ENCODE measurements at regions not wholly inside any gene's neighbourhood (a gene's known extent, or its start where the extent isn't known, plus 50 kb on each side); places are given as distances from the start of the nearest gene placed in this dataset.

- Histone ChIP-seq H3K4me3 (ENCODE audit: control extremely low read depth in 1 of 5, extremely low read depth in 1 of 5, insufficient read depth in 1 of 5, low read depth in 2 of 5, low read length in 4 of 5) (no peak overlapping the region), H3K4me1 (ENCODE audit: control insufficient read depth in 2 of 2, insufficient read depth in 2 of 2, low read length in 2 of 2) (no peaks in the 10 kb centered on the region), H3K27ac (ENCODE audit: low read length in 2 of 2) (no peak overlapping the region), H3K9me3 (ENCODE audit: control extremely low read depth in 1 of 3, control insufficient read depth in 2 of 3, insufficient read depth in 1 of 3, low read length in 2 of 3) (no peaks in the 10 kb centered on the region), H3K27me3 (replicated peaks in 1 of 4; ENCODE audit: control extremely low read depth in 1 of 4, control insufficient read depth in 3 of 4, insufficient read depth in 4 of 4, low read length in 3 of 4) (peaks cover 0 to 29% (median 1%) of the 10 kb centered on the region in 4 experiments), H3K79me2 (ENCODE audit: control insufficient read depth, insufficient read depth, low read length) (no peaks in the 10 kb centered on the region), H3K36me3 (replicated peaks in 1 of 2; ENCODE audit: control extremely low read depth in 1 of 2, control insufficient read depth in 1 of 2, extremely low read depth in 1 of 2, insufficient read depth in 2 of 2, low read length in 1 of 2) (no peaks in the 10 kb centered on the region), H3K4me2 (replicated peaks; ENCODE audit: low read depth, low read length, poor library complexity, severe bottlenecking) (no peak overlapping the region), H2AFZ (ENCODE audit: insufficient read depth, low read depth, low read length, poor library complexity, severe bottlenecking) (no peak overlapping the region), H4K20me1 (ENCODE audit: control insufficient read depth, insufficient read depth, low read length, poor library complexity, severe bottlenecking) (no peaks in the 10 kb centered on the region), H3K9ac (ENCODE audit: low read length) (no peak overlapping the region)
- POLR2A ChIA-PET: no interaction called here
- peaks cover 61% of the 10 kb centered on the region for H3K27me3 Mint-ChIP-seq
- intact Hi-C loops (cut with micrococcal nuclease): no loop called here
- H3K4me1 Mint-ChIP-seq: no peaks in the 10 kb centered on the region
- WGBS (ENCODE audit: insufficient coverage): 0% methylated on average over 1 of the region's 7 CpGs
- no peaks in the 10 kb centered on the region for H3K9me3 Mint-ChIP-seq (ENCODE audit: insufficient read depth)
- no peak for TF ChIP-seq CTCF (IDR thresholded peaks at IDR 0.05)
- no peak overlapping the region for H3K4me3 Mint-ChIP-seq
- CTCF ChIA-PET: no interaction called here
- ATAC-seq (ENCODE audit: low read depth): no peak
- no peak for DNase-seq
- no peak overlapping the region for H3K27ac Mint-ChIP-seq
Measured at GRCh38 chrX:2552621-2553201, 51.9 kb upstream of the DHRSX start.

- Histone ChIP-seq H3K4me2 (replicated peaks; ENCODE audit: low read depth, low read length, poor library complexity, severe bottlenecking) (no peak overlapping the region), H3K27me3 (replicated peaks in 1 of 4; ENCODE audit: control extremely low read depth in 1 of 4, control insufficient read depth in 3 of 4, insufficient read depth in 4 of 4, low read length in 3 of 4) (peaks cover 0 to 17% (median 1%) of the 10 kb centered on the region in 4 experiments), H3K9ac (ENCODE audit: low read length) (no peak overlapping the region), H3K4me1 (ENCODE audit: control insufficient read depth in 2 of 2, insufficient read depth in 2 of 2, low read length in 2 of 2) (no peaks in the 10 kb centered on the region), H3K9me3 (ENCODE audit: control extremely low read depth in 1 of 3, control insufficient read depth in 2 of 3, insufficient read depth in 1 of 3, low read length in 2 of 3) (peaks cover 0 to 2% (median 0%) of the 10 kb centered on the region in 3 donors), H4K20me1 (ENCODE audit: control insufficient read depth, insufficient read depth, low read length, poor library complexity, severe bottlenecking) (no peaks in the 10 kb centered on the region), H3K36me3 (replicated peaks in 1 of 2; ENCODE audit: control extremely low read depth in 1 of 2, control insufficient read depth in 1 of 2, extremely low read depth in 1 of 2, insufficient read depth in 2 of 2, low read length in 1 of 2) (no peaks in the 10 kb centered on the region), H2AFZ (ENCODE audit: insufficient read depth, low read depth, low read length, poor library complexity, severe bottlenecking) (no peak overlapping the region), H3K4me3 (ENCODE audit: control extremely low read depth in 1 of 5, extremely low read depth in 1 of 5, insufficient read depth in 1 of 5, low read depth in 2 of 5, low read length in 4 of 5) (no peak overlapping the region), H3K27ac (ENCODE audit: low read length in 2 of 2) (no peak overlapping the region), H3K79me2 (ENCODE audit: control insufficient read depth, insufficient read depth, low read length) (no peaks in the 10 kb centered on the region)
- no peaks in the 10 kb centered on the region for H3K4me1 Mint-ChIP-seq
- no peak overlapping the region for H3K27ac Mint-ChIP-seq
- peaks cover 42% of the 10 kb centered on the region for H3K27me3 Mint-ChIP-seq
- ATAC-seq (ENCODE audit: low read depth) (no peak), DNase-seq (no peak)
- intact Hi-C loops (cut with micrococcal nuclease): no loop called here
- ChIA-PET POLR2A (no interaction called here), CTCF (no interaction called here)
- no peak for TF ChIP-seq CTCF (IDR thresholded peaks at IDR 0.05)
- TF ChIP-seq EZH2 (IDR thresholded peaks at IDR 0.05; ENCODE audit: borderline replicate concordance, insufficient read depth, low read depth, low read length, poor library complexity, severe bottlenecking): no peak
- no peak overlapping the region for H3K4me3 Mint-ChIP-seq
- WGBS (ENCODE audit: insufficient coverage): 95% methylated on average over 6 of the region's 9 CpGs
- no peaks in the 10 kb centered on the region for H3K9me3 Mint-ChIP-seq (ENCODE audit: insufficient read depth)
Measured at GRCh38 chrX:2550328-2551020, 49.7 kb upstream of the DHRSX start.
